Stimulated activated naive CD8-positive, alpha-beta T cell treated with anti-CD3 and anti-CD28 coated beads, Interleukin-15, Interleukin-2, amounts not matched to agents 100 U/mL and 50 U/mL, for 24 hours (primary cell): ENCODE measurements at regions not wholly inside any gene's neighbourhood (a gene's known extent, or its start where the extent isn't known, plus 50 kb on each side); places are given as distances from the start of the nearest gene placed in this dataset.
"Not testable (repeated sequence)": the region's sequence is repeated elsewhere in the genome, so short reads cannot be mapped to it uniquely, and the experiment has no call there.

ENCODE experiments used
- ATAC-seq: fragments of 150-1000 bp; cut with Tn5 transposase; one replicate; pipeline ENCODE4 v1.10.0; 2021
- DNase-seq: peaks from one replicate; pipeline ENCODE4 v3.0.0; 2021

- DNase-seq, result no peak
- no peak for ATAC-seq
Measured at GRCh38 chr12:73017981-73018380, 745.8 kb downstream of the TRHDE start.

DNA sequence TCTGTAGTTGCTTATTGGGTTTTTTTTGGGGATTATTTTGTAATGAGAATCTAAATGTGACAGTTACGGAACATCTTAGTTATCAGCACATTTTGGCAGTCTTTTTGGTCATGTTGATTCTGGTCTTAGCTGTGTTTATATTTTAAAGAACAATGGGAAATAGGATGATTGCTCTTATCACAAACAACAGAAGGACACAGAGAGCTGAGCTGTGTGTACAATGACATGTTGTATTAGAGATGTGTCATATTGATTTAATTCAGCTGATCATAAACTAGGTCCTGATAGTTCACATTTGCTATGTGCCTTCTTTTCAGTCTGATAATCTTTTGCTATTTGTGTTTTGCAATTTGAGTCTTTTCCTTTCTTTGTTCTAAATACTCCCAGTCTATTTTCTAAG, 781.7 kb downstream of the TRHDE start:
- DNase-seq (no peak), ATAC-seq (no peak)

DNA sequence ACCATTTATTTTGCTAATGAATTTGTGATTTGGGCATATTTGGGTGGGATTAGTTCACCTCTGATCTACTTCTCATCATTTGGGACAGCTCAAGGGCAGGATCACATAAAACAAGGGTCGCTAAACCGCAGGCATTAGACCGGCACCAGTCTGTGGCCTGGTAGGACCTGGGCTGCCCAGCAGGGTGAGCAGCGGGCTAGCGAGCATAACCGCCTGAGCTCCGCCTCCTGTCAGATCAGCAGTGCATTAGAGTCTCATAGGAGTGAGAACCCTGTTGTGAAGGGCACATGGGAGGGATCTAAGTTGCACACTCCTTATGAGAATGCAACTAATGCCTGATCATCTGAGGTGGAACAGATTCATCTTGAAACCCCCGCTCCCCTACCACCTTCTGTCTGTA, 785.3 kb downstream of the TRHDE start:
- no peak for ATAC-seq

GRCh38 chr12:73065913-73066312, 793.7 kb downstream of the TRHDE start:
- DNase-seq (no peak), ATAC-seq (no peak)

More for the DNA sequence above, 785.3 kb downstream of the TRHDE start:
- DNase-seq, result no peak

DNA sequence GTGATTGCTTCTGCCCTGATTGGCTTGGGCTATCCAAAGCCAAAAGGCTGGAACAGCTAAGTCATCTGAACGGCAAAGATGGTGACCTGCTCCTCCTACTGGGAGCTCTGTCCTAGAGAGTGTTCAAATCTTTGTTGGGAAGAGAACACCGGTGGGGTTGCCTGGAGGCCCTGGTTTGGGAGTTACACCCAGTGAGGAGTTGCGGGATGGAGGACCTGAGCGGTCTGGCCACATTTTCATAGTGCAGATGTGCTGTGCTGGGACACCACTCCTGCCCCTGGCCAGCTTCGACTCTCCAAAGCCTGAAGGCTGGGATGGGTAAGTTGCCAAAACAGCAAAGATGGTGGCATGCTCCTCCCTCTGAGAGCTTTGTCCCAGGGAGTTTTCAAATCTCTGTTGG, 795.4 kb downstream of the TRHDE start:
- ATAC-seq, result no peak
- no peak for DNase-seq

DNA sequence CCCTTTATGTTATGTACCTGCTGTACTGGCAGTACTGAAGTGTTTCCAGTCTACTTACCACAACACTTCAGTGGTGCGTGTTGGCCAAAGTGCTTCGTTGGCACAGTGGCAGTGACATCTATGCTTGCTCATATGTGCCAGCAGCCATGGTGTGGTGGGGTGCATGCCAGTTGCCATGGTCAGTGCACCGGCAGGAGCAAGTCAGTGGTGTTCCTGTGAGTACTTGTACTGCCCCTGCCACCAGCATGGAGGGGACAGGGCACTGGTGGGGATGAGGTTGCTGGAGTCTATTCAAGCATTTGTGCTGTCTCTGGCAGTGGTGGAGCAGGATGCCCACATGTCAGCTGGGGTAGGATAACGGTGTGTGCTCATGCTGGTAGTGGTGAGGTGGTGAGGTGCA, 800.0 kb downstream of the TRHDE start:
- no peak for ATAC-seq

GRCh38 chr12:73076760-73077159, 804.6 kb downstream of the TRHDE start:
- ATAC-seq, result no peak

More for the DNA sequence above, 800.0 kb downstream of the TRHDE start:
- DNase-seq, result no peak

GRCh38 chr12:73083736-73084135, 811.6 kb downstream of the TRHDE start:
- DNase-seq, result no peak
- no peak for ATAC-seq

More at GRCh38 chr12:73076760-73077159, 804.6 kb downstream of the TRHDE start:
- no peak for DNase-seq

- no peak for DNase-seq
- no peak for ATAC-seq
Measured at GRCh38 chr12:73106296-73106695, 834.1 kb downstream of the TRHDE start.

DNA sequence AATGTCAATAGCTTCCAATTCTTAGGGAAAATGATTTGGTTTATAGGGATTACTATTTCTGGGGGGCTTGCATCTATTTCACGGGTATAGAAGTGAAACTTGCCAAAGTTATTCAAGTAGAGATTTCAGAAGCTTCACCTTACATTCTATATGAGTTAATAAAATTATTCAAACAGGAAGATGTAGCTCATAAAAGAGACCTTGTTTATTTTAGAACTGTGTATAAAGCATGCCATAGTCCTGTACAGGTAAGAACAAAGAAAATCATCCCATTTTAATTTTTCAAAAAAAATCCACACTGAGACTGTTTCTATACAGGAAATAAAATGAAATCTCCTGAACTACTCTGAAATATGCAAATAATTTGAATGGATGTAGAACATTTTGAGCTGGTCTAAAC, 834.7 kb downstream of the TRHDE start:
- DNase-seq (no peak), ATAC-seq (no peak)

GRCh38 chr12:73110816-73111215, 838.6 kb downstream of the TRHDE start:
- ATAC-seq (no peak), DNase-seq (no peak)

DNA sequence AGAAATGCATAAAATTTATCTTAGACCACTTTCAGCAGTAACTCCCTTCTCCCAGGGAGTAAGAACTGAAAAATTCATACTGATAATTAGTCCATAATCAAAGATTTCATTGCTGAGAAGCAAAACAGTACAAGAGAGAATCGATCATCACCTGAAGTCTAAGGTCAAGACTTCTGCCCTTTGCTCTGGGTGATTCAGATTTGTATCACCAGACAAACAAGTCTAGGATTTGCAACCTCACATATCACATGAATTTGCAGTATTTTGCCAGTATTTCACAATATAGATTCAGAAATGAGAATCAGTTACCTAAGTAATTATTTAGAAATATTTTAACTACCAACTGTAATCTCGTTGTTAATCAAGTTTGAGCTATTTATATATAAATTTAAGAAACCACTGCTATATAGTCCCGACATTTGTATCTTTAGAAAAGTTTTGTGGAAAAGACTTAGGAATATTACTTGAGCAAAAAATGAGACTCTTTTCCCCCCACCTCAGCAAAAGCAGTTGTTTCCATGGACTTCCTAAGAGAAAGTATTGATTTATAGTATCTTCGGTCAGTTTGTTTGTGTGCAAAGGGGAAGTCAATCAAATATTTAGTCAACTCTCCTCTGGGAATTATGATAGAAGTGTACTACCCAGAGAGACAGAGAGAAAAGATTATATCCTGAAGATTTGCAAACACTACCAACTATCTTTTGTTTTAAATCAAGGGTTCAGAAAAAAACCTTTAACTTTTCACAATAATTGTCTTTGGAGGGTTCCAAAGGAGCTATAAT, 840.1 kb downstream of the TRHDE start:
- ATAC-seq, result no peak
- DNase-seq, result no peak

DNA sequence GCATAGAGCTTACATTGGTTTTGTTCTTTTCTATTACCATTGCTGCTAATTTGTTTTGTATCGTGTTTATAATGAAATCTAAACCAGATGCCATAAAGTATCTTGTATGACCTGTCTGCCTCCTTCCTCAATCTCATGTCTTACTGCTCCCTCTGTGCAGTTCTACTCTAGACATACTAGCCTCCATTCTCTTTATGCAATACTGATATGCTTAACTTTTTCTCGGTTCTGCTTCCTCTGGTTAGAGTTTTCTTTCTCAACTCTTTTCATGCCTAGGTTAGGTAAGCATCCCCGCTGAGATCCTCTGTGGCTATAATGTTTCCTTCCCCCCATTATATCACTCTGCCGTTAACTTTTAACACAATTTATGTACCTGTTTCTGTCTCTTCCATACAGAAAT, 852.3 kb downstream of the TRHDE start:
- no peak for DNase-seq
- no peak for ATAC-seq

DNA sequence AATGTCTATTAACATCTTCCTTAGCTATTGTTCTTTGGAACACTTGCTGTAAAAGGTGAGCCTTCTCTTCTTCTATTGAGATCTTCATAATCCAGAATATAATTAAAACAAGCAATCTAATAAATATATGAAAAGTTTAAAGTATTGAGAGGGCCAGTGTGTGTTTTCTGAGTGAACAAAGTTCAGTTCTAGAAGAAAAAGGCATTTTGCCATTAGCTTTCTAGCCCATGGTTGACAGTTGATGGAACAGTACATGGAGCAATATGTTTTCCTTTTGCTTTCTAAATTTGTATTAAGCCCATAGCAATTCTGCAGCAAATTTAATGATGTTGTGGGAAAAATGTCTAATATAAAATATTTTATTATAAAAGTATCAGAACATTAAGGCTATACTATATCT, 853.0 kb downstream of the TRHDE start:
- ATAC-seq (no peak), DNase-seq (no peak)

DNA sequence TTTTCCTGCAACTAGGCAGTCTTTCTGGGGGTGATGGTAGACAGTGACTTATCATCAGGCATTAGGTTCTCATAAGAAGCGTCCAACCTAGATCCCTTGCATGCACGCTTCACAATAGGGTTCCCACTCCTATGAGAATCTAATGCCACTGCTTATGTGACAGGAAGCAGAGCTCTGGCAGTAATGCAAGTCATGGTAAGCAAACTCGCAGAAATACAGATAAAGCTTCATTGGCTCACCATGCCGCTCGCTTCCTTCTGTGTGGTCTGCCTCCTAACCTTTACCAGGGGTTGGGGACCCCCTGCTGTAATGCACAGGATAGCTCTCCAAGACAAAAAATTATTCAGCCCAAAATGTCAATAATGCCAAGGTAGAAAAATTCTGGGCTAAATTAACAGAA, 864.2 kb downstream of the TRHDE start:
- ATAC-seq (no peak), DNase-seq (no peak)

DNA sequence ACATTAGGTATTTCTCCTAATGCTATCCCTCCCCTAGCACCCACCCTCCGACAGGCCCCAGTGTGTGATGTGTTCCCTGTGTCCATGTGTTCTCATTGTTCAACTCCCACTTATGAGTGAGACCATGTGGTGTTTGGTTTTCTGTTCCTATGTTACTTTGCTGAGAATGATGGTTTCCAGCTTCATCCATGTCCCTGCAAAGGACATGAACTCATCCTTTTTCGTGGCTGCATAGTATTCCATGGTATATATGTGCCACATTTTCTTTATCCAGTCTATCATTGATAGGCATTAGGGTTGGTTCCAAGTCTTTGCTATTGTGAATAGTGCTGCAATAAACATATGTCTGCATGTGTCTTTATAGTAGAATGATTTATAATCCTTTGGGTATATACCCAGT, 867.5 kb downstream of the TRHDE start:
- DNase-seq, ATAC-seq: not testable (repeated sequence)

DNA sequence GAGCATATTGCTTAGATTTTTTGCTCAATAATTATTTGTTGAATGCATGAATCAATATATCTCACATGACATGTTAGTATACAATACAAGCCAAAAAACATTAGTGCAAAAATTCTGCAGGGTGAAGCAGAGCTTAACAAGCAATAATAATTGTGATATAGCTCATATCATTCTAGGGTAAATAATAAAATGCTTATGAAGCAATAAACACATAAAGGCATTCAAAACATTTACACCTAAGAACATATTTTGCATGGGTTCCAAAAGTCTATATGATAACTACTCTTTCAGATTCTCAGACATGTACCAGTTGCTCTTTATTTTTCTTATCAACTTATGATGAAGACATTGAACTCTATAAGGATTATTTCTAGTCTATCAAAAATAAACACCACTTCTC, 886.2 kb downstream of the TRHDE start:
- DNase-seq (no peak), ATAC-seq (no peak)

- DNase-seq (no peak), ATAC-seq (no peak)
Measured at GRCh38 chr12:73159954-73160353, 887.8 kb downstream of the TRHDE start.

GRCh38 chr12:73161970-73162369, 889.8 kb downstream of the TRHDE start:
- DNase-seq, result no peak
- no peak for ATAC-seq

DNA sequence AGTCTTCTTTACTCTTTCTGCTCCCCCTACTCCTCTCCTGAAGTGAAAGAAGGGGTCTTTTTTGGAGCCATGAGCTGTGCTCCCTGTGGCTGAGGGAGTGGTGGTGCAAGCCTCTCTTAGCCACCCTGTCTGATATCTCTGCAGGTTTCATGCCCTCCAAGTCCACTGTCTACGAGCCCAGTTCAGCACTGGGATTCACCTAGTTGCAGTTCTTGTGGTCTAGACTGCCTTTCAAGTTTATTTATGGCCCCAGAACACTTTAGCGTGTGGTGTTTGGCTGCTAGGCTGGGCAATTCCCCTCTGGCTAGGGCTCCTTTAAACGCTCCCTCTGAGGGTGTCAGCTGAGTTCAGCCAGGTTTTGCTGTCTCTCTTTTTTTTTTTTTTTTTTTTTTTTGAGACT, 908.6 kb downstream of the TRHDE start:
- ATAC-seq (no peak), DNase-seq (no peak)

DNA sequence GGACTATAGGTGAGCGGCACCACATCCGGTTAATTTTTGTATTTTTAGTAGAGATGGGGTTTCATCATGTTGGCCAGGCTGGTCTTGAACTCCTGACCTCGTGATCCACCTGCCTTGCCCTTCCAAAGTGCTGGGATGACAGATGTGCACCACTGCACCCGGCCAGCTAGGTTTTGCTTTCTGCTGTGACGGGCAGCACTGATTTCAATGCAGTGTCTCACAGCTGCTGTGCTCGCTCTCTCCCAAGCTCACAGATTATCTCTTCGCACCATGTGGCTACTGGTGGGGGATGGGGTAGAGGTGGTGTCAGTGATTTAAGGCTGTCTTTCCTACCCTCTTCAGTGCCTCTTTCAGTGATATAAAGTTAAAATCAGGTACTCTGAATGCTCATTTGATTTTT, 909.1 kb downstream of the TRHDE start:
- DNase-seq (no peak), ATAC-seq (no peak)

DNA sequence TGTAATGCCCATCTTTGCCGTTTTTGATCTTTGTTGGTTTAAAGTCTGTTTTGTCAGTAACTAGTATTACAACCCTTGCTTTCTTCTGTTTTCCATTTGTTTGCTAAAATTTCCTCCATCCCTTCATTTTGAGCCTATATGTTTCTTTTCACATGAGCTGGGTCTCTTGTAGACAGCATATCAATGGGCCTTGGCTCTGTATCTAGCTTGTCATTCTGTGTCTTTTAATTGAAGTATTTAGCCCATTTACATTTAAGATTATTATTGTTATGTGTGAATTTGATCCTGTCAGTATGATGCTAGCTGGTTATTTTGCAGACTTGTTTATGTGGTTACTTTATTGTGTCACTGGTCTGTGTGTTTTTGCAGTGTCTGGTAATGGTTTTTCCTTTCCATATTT, 913.2 kb downstream of the TRHDE start:
- ATAC-seq, result no peak
- no peak for DNase-seq

DNA sequence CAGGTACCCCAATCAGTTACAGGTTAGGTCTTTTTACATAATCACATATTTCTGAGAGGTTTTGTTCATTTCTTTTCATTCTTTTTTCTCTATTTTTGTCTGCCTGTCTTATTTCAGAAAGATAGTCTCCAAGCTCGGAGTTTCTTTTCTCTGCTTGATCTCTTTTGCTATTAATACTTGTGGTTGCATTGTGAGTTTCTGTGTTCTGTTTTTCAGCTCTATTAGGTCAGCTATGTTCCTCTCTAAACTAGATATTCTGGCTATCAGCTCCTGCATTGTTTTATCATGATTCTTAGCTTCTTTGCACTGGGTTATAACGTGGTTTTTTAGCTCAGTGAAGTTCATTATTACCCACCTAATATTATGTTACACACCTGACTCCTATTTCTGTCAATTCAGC, 914.1 kb downstream of the TRHDE start:
- DNase-seq (no peak), ATAC-seq (no peak)

DNA sequence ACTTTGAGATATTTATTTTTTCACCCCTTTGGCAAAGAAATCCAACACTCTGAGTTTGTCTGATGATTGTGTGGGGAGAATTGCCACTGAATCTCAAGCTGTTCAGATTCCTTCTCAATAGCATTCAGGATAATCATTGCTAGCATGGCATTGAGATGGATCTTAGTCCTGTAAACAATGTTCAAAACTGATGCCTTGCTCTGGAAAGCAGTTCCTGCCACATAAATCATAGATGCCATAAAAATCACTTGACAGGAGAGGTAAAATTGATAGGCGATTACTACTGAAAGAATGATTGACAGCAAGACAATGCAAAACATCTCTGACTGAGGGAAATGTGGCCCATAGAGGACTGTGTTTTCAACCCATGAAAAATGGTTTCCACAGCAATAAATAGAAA, 915.6 kb downstream of the TRHDE start:
- no peak for ATAC-seq
- no peak for DNase-seq
